NCI-H187 (cell line): ENCODE measurements at regions not wholly inside any gene's neighbourhood (a gene's known extent, or its start where the extent isn't known, plus 50 kb on each side); places are given as distances from the start of the nearest gene placed in this dataset.

Experiments used
- DNase-seq, 2 experiments: peaks; one replicate each; lab custom pipeline; 2025; lab: John Stamatoyannopoulos, UW

GRCh38 chr13:73748404-73748803 is 385.8 kb downstream of the KLF12 start:
- no peak for DNase-seq

GRCh38 chr13:73745190-73745589 is 389.0 kb downstream of the KLF12 start:
- DNase-seq, result no peak

- no peak for DNase-seq
Measured at GRCh38 chr13:73742982-73743381, 391.2 kb downstream of the KLF12 start.

GRCh38 chr13:73741742-73742141 is 392.5 kb downstream of the KLF12 start:
- no peak for DNase-seq

- no peak for DNase-seq
Measured at GRCh38 chr13:73741111-73741510, 393.1 kb downstream of the KLF12 start.

GRCh38 chr13:73740666-73741065 is 393.5 kb downstream of the KLF12 start:
- no peak for DNase-seq

GRCh38 chr13:73739394-73739793 is 394.8 kb downstream of the KLF12 start:
- no peak for DNase-seq

GRCh38 chr13:73738626-73739025 is 395.6 kb downstream of the KLF12 start:
- no peak for DNase-seq

GRCh38 chr13:73737214-73737613 is 397.0 kb downstream of the KLF12 start:
- DNase-seq, result no peak

- DNase-seq, result no peak
Measured at GRCh38 chr13:73733706-73734105, 400.5 kb downstream of the KLF12 start.

GRCh38 chr13:73732350-73732749 is 401.9 kb downstream of the KLF12 start:
- DNase-seq, result no peak

- DNase-seq, result no peak
Measured at GRCh38 chr13:73731564-73731963, 402.6 kb downstream of the KLF12 start.

- no peak for DNase-seq
Measured at GRCh38 chr13:73730014-73730413, 404.2 kb downstream of the KLF12 start.

- DNase-seq, result no peak
Measured at GRCh38 chr13:73729046-73729445, 405.2 kb downstream of the KLF12 start.

- no peak for DNase-seq
Measured at GRCh38 chr13:73722120-73722519, 412.1 kb downstream of the KLF12 start.

GRCh38 chr13:73721571-73721970 is 412.6 kb downstream of the KLF12 start:
- no peak for DNase-seq

GRCh38 chr13:73720216-73720840 is 413.9 kb downstream of the KLF12 start:
- no peak for DNase-seq

GRCh38 chr13:73718246-73718645 is 416.0 kb downstream of the KLF12 start:
- no peak for DNase-seq

- no peak for DNase-seq
Measured at GRCh38 chr13:73717632-73718031, 416.6 kb downstream of the KLF12 start.

GRCh38 chr13:73715911-73716510 is 418.2 kb downstream of the KLF12 start:
- no peak for DNase-seq

- DNase-seq, result no peak
Measured at GRCh38 chr13:73715114-73715910, 418.9 kb downstream of the KLF12 start.

- no peak for DNase-seq
Measured at GRCh38 chr13:73714522-73714921, 419.7 kb downstream of the KLF12 start.

GRCh38 chr13:73708393-73708985 is 425.7 kb downstream of the KLF12 start:
- DNase-seq, result peak; percentile 48 to 68
